CD8-positive, alpha-beta memory T cell (primary cell): ENCODE measurements at regions not wholly inside any gene's neighbourhood (a gene's known extent, or its start where the extent isn't known, plus 50 kb on each side); places are given as distances from the start of the nearest gene placed in this dataset.

Experiments
- CTCF ChIA-PET: fragments of 350-600 bp; sonication (Branson Sonifier 250); formaldehyde crosslinking; loops from one replicate; lab custom pipeline; 2021; ENCODE audit warnings: antibody characterized with exemption; lab: Charles Lee
- POLR2A ChIA-PET: fragments of 350-600 bp; sonication (Branson Sonifier 250); formaldehyde crosslinking; loops from one replicate; lab custom pipeline; 2021; ENCODE audit warnings: antibody characterized with exemption; lab: Charles Lee
- DNase-seq, 5 donors: peaks; one replicate each; pipeline versions ENCODE4 v3.0.0 to v3.0.0-alpha.2; 2020 to 2022; ENCODE audit warnings: mixed read lengths in 1 of 5
- H3K27ac ChIP-seq: one replicate; pipeline ENCODE4 v1.7.0; 2013; ENCODE audit warnings: low read depth, mild to moderate bottlenecking, low read length, moderate library complexity
- H3K27me3 ChIP-seq: 2 replicates; pipeline ENCODE4 v1.7.0; 2013; ENCODE audit warnings: low read length, mild to moderate bottlenecking; ENCODE audit not compliant: insufficient read depth, poor library complexity, severe bottlenecking
- H3K36me3 ChIP-seq: 2 replicates; pipeline ENCODE4 v1.7.0; 2013; ENCODE audit warnings: mild to moderate bottlenecking, low read length, moderate library complexity; ENCODE audit not compliant: insufficient read depth
- H3K4me1 ChIP-seq: 2 replicates; pipeline ENCODE4 v1.7.0; 2013; ENCODE audit warnings: mild to moderate bottlenecking, low read length, moderate library complexity; ENCODE audit not compliant: insufficient read depth
- H3K4me3 ChIP-seq: 2 replicates; pipeline ENCODE4 v1.7.0; 2013; ENCODE audit warnings: mild to moderate bottlenecking, low read length
- H3K9me3 ChIP-seq: 2 replicates; pipeline ENCODE4 v1.7.0; 2013; ENCODE audit warnings: mild to moderate bottlenecking, low read length
- H3K27ac Mint-ChIP-seq, 8 donors: one replicate each; pipeline ENCODE4 v1.8.0; 2020 to 2021; ENCODE audit warnings: mixed read lengths in 8 of 8, mild to moderate bottlenecking in 6 of 8, inconsistent platforms in 3 of 8, moderate library complexity in 3 of 8
- H3K27me3 Mint-ChIP-seq, 2 donors: one replicate each; pipeline ENCODE4 v1.8.0; 2020 to 2021; ENCODE audit warnings: mixed read lengths in 2 of 2, mild to moderate bottlenecking in 1 of 2, moderate library complexity in 1 of 2
- H3K36me3 Mint-ChIP-seq, 3 donors: one replicate each; pipeline ENCODE4 v1.8.0; 2020 to 2021; ENCODE audit warnings: mixed read lengths in 3 of 3, inconsistent platforms in 1 of 3, mild to moderate bottlenecking in 1 of 3
- H3K4me1 Mint-ChIP-seq, 3 donors: one replicate each; pipeline ENCODE4 v1.8.0; 2020 to 2021; ENCODE audit warnings: mixed read lengths in 3 of 3, inconsistent platforms in 1 of 3, mild to moderate bottlenecking in 1 of 3
- H3K4me3 Mint-ChIP-seq, 7 donors: one replicate each; pipeline ENCODE4 v1.8.0; 2020 to 2021; ENCODE audit warnings: mixed read lengths in 7 of 7, mild to moderate bottlenecking in 6 of 7, moderate library complexity in 4 of 7, inconsistent platforms in 2 of 7
- H3K9me3 Mint-ChIP-seq, 5 donors: one replicate each; pipeline ENCODE4 v1.8.0; 2020 to 2022; ENCODE audit warnings: mixed read lengths in 5 of 5, mild to moderate bottlenecking in 3 of 5, moderate library complexity in 2 of 5, inconsistent platforms in 1 of 5

GRCh38 chr10:2790396-2791188 lies 276.8 kb upstream of the PFKP start:
- H3K27ac ChIP-seq: no peak overlapping the region
- H3K27me3 ChIP-seq: no peaks in the 10 kb centered on the region
- no peak overlapping the region for H3K4me3 ChIP-seq
- CTCF ChIA-PET: no interaction called here
- POLR2A ChIA-PET: no interaction called here
- Mint-ChIP-seq H3K4me3 (no peak overlapping the region), H3K27me3 (peaks cover 0 to 2% of the 10 kb centered on the region in 2 donors), H3K36me3 (no peaks in the 10 kb centered on the region), H3K27ac (no peak overlapping the region), H3K4me1 (peaks cover 0 to 8% (median 3%) of the 10 kb centered on the region in 3 donors), H3K9me3 (peaks cover 2 to 6% (median 3%) of the 10 kb centered on the region in 5 donors)
- H3K9me3 ChIP-seq: no peaks in the 10 kb centered on the region
- no peaks in the 10 kb centered on the region for H3K4me1 ChIP-seq
- no peaks in the 10 kb centered on the region for H3K36me3 ChIP-seq
- DNase-seq: no peak

- H3K27ac Mint-ChIP-seq: no peak overlapping the region
- Histone ChIP-seq H3K27ac (no peak overlapping the region), H3K4me1 (no peaks in the 10 kb centered on the region), H3K4me3 (no peak overlapping the region), H3K9me3 (no peaks in the 10 kb centered on the region), H3K36me3 (no peaks in the 10 kb centered on the region), H3K27me3 (no peaks in the 10 kb centered on the region)
- H3K27me3 Mint-ChIP-seq: peaks cover 2 to 5% of the 10 kb centered on the region in 2 donors
- H3K9me3 Mint-ChIP-seq: peaks cover 0 to 4% (median 0%) of the 10 kb centered on the region in 5 donors
- no peaks in the 10 kb centered on the region for H3K36me3 Mint-ChIP-seq
- H3K4me1 Mint-ChIP-seq: no peaks in the 10 kb centered on the region
- CTCF ChIA-PET: no interaction called here
- no peak overlapping the region for H3K4me3 Mint-ChIP-seq
- no peak for DNase-seq
- POLR2A ChIA-PET: no interaction called here
Measured at GRCh38 chr10:2786251-2786650, 281.1 kb upstream of the PFKP start.

GRCh38 chr10:2784766-2785165 lies 282.6 kb upstream of the PFKP start:
- no peaks in the 10 kb centered on the region for H3K36me3 ChIP-seq
- Mint-ChIP-seq H3K36me3 (no peaks in the 10 kb centered on the region), H3K27ac (no peak overlapping the region), H3K27me3 (peaks cover 0 to 5% of the 10 kb centered on the region in 2 donors), H3K9me3 (peaks cover 0 to 4% (median 2%) of the 10 kb centered on the region in 5 donors), H3K4me3 (no peak overlapping the region), H3K4me1 (no peaks in the 10 kb centered on the region)
- no peaks in the 10 kb centered on the region for H3K4me1 ChIP-seq
- no peaks in the 10 kb centered on the region for H3K27me3 ChIP-seq
- ChIA-PET POLR2A (no interaction called here), CTCF (no interaction called here)
- no peak overlapping the region for H3K27ac ChIP-seq
- no peak for DNase-seq
- no peaks in the 10 kb centered on the region for H3K9me3 ChIP-seq
- no peak overlapping the region for H3K4me3 ChIP-seq

- Mint-ChIP-seq H3K36me3 (no peaks in the 10 kb centered on the region), H3K4me3 (no peak overlapping the region), H3K4me1 (no peaks in the 10 kb centered on the region), H3K27me3 (peaks cover 0 to 5% of the 10 kb centered on the region in 2 donors), H3K9me3 (peaks cover 0 to 4% (median 2%) of the 10 kb centered on the region in 5 donors), H3K27ac (no peak overlapping the region)
- H3K4me1 ChIP-seq: no peaks in the 10 kb centered on the region
- H3K27ac ChIP-seq: no peak overlapping the region
- H3K36me3 ChIP-seq: no peaks in the 10 kb centered on the region
- H3K27me3 ChIP-seq: no peaks in the 10 kb centered on the region
- H3K4me3 ChIP-seq: no peak overlapping the region
- POLR2A ChIA-PET: no interaction called here
- H3K9me3 ChIP-seq: no peaks in the 10 kb centered on the region
- CTCF ChIA-PET: no interaction called here
- DNase-seq: no peak
Measured at GRCh38 chr10:2782950-2783349, 284.4 kb upstream of the PFKP start.

GRCh38 chr10:2782265-2782664 lies 285.1 kb upstream of the PFKP start:
- POLR2A ChIA-PET: no interaction called here
- Histone ChIP-seq H3K27ac (no peak overlapping the region), H3K9me3 (no peaks in the 10 kb centered on the region), H3K27me3 (no peaks in the 10 kb centered on the region), H3K36me3 (no peaks in the 10 kb centered on the region), H3K4me1 (no peaks in the 10 kb centered on the region), H3K4me3 (no peak overlapping the region)
- Mint-ChIP-seq H3K36me3 (no peaks in the 10 kb centered on the region), H3K4me1 (no peaks in the 10 kb centered on the region), H3K9me3 (peaks cover 0 to 4% (median 2%) of the 10 kb centered on the region in 5 donors), H3K27ac (no peak overlapping the region), H3K4me3 (no peak overlapping the region), H3K27me3 (peaks cover 0 to 5% of the 10 kb centered on the region in 2 donors)
- CTCF ChIA-PET: no interaction called here
- no peak for DNase-seq

GRCh38 chr10:2777666-2778355 lies 289.5 kb upstream of the PFKP start:
- H3K27ac ChIP-seq: no peak overlapping the region
- Mint-ChIP-seq H3K36me3 (no peaks in the 10 kb centered on the region), H3K9me3 (peaks cover 0 to 3% (median 2%) of the 10 kb centered on the region in 5 donors), H3K4me1 (no peaks in the 10 kb centered on the region), H3K27me3 (peaks cover 0 to 5% of the 10 kb centered on the region in 2 donors), H3K27ac (no peak overlapping the region), H3K4me3 (no peak overlapping the region)
- CTCF ChIA-PET: no interaction called here
- no peaks in the 10 kb centered on the region for H3K9me3 ChIP-seq
- H3K36me3 ChIP-seq: no peaks in the 10 kb centered on the region
- no peaks in the 10 kb centered on the region for H3K4me1 ChIP-seq
- H3K4me3 ChIP-seq: no peak overlapping the region
- H3K27me3 ChIP-seq: no peaks in the 10 kb centered on the region
- no peak for DNase-seq
- POLR2A ChIA-PET: no interaction called here

- no peak for DNase-seq
- Histone ChIP-seq H3K36me3 (no peaks in the 10 kb centered on the region), H3K27ac (no peak overlapping the region), H3K4me3 (no peak overlapping the region), H3K27me3 (no peaks in the 10 kb centered on the region), H3K9me3 (no peaks in the 10 kb centered on the region), H3K4me1 (no peaks in the 10 kb centered on the region)
- H3K4me1 Mint-ChIP-seq: no peaks in the 10 kb centered on the region
- H3K4me3 Mint-ChIP-seq: no peak overlapping the region
- H3K9me3 Mint-ChIP-seq: peaks cover 0 to 5% (median 0%) of the 10 kb centered on the region in 5 donors
- H3K36me3 Mint-ChIP-seq: no peaks in the 10 kb centered on the region
- H3K27ac Mint-ChIP-seq: no peak overlapping the region
- peaks cover 0 to 2% of the 10 kb centered on the region in 2 donors for H3K27me3 Mint-ChIP-seq
- CTCF ChIA-PET: no interaction called here
- POLR2A ChIA-PET: no interaction called here
Measured at GRCh38 chr10:2772816-2773631, 294.3 kb upstream of the PFKP start.

GRCh38 chr10:2772135-2772534 lies 295.2 kb upstream of the PFKP start:
- no peak overlapping the region for H3K27ac Mint-ChIP-seq
- no peaks in the 10 kb centered on the region for H3K36me3 Mint-ChIP-seq
- DNase-seq: no peak
- ChIA-PET POLR2A (no interaction called here), CTCF (no interaction called here)
- Histone ChIP-seq H3K4me1 (no peaks in the 10 kb centered on the region), H3K36me3 (no peaks in the 10 kb centered on the region), H3K27ac (no peak overlapping the region), H3K4me3 (no peak overlapping the region), H3K9me3 (no peaks in the 10 kb centered on the region), H3K27me3 (no peaks in the 10 kb centered on the region)
- H3K27me3 Mint-ChIP-seq: peaks cover 0 to 3% of the 10 kb centered on the region in 2 donors
- peaks cover 0 to 5% (median 0%) of the 10 kb centered on the region in 5 donors for H3K9me3 Mint-ChIP-seq
- no peaks in the 10 kb centered on the region for H3K4me1 Mint-ChIP-seq
- no peak overlapping the region for H3K4me3 Mint-ChIP-seq
